ENCODE measurements at regions not wholly inside any gene's neighbourhood (a gene's known extent, or its start where the extent isn't known, plus 50 kb on each side); places are given as distances from the start of the nearest gene placed in this dataset.

- no peak for DNase-seq
These were observed 185.5 kb upstream of the PMEPA1 start for GRCh38 chr20:57895161-57895855.

GRCh38 chr20:57894522-57894921 is 184.7 kb upstream of the PMEPA1 start:
- DNase-seq = no peak

- no peak for DNase-seq
These were observed 184.3 kb upstream of the PMEPA1 start for GRCh38 chr20:57894096-57894495.

- no peak for DNase-seq
These were observed 183.7 kb upstream of the PMEPA1 start for GRCh38 chr20:57893366-57893999.

GRCh38 chr20:57892471-57892870 is 182.7 kb upstream of the PMEPA1 start:
- DNase-seq = no peak

- DNase-seq = no peak
These were observed 181.2 kb upstream of the PMEPA1 start for GRCh38 chr20:57891014-57891413.

GRCh38 chr20:57890202-57890800 is 180.5 kb upstream of the PMEPA1 start:
- no peak for DNase-seq

- no peak for DNase-seq
These were observed 178.8 kb upstream of the PMEPA1 start for GRCh38 chr20:57888591-57888990.

- DNase-seq = no peak
These were observed 175.1 kb upstream of the PMEPA1 start for GRCh38 chr20:57884956-57885355.

- no peak for DNase-seq
These were observed 173.9 kb upstream of the PMEPA1 start for GRCh38 chr20:57883761-57884160.

- DNase-seq = no peak
These were observed 173.4 kb upstream of the PMEPA1 start for GRCh38 chr20:57883224-57883623.

GRCh38 chr20:57882451-57883161 is 172.8 kb upstream of the PMEPA1 start:
- no peak for DNase-seq

GRCh38 chr20:57881466-57882385 is 171.9 kb upstream of the PMEPA1 start:
- no peak for DNase-seq

GRCh38 chr20:57880571-57880892 is 170.7 kb upstream of the PMEPA1 start:
- DNase-seq = no peak

- no peak for DNase-seq
These were observed 170.2 kb upstream of the PMEPA1 start for GRCh38 chr20:57879779-57880570.

- DNase-seq = no peak
These were observed 169.6 kb upstream of the PMEPA1 start for GRCh38 chr20:57879437-57879778.

- DNase-seq = no peak
These were observed 169.1 kb upstream of the PMEPA1 start for GRCh38 chr20:57878786-57879424.

GRCh38 chr20:57877995-57878394 is 168.2 kb upstream of the PMEPA1 start:
- no peak for DNase-seq

- no peak for DNase-seq
These were observed 167.5 kb upstream of the PMEPA1 start for GRCh38 chr20:57877131-57877824.

- no peak for DNase-seq
These were observed 166.3 kb upstream of the PMEPA1 start for GRCh38 chr20:57876163-57876562.

- DNase-seq = no peak
These were observed 164.3 kb upstream of the PMEPA1 start for GRCh38 chr20:57874141-57874540.
